ENCODE measurements at regions not wholly inside any gene's neighbourhood (a gene's known extent, or its start where the extent isn't known, plus 50 kb on each side); places are given as distances from the start of the nearest gene placed in this dataset.
"Not testable (repeated sequence)": the region's sequence is repeated elsewhere in the genome, so short reads cannot be mapped to it uniquely, and the experiment has no call there.

DNA sequence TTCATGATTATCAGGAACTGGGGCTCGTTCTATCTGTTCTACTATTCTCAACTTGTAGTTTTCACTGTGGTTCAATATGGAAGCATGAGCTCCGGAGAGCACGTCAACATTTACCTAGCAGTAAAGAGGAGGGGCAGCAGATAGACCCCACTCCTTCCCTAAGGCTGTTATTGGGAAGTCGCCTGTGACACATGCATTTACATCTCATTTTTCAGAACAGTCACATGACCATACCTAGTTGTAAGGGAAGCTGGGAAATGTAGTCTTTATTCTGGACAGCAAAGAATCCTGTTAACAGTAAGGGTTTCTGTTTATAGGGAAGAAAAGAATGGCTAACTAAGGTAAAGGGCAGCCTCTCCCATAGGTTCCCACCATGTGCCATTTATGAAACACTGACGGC lies 158.3 kb downstream of the ZFP64 start:
- H3K27me3 ChIP-seq (ENCODE audit: control insufficient read depth in 2 of 2, insufficient read depth in 2 of 2, low read length in 2 of 2) = peaks cover 0 to 3% of the 10 kb centered on the region in 2 donors
- no peaks in the 10 kb centered on the region for H3K79me2 ChIP-seq (ENCODE audit: insufficient read depth, low read length)
- Mint-ChIP-seq H3K27me3 (ENCODE audit: low read depth in 3 of 3) (peaks cover 3 to 7% (median 5%) of the 10 kb centered on the region in 3 donors), H3K4me3 (no peak overlapping the region), H3K27ac (no peak overlapping the region), H3K4me1 (peaks cover 8% of the 10 kb centered on the region), H3K36me3 (no peaks in the 10 kb centered on the region), H3K9me3 (peaks cover 0 to 6% (median 0%) of the 10 kb centered on the region in 7 donors)
- no peak overlapping the region for H3K27ac ChIP-seq (ENCODE audit: low read depth in 1 of 2, low read length in 2 of 2)
- no peaks in the 10 kb centered on the region for H3K4me1 ChIP-seq (ENCODE audit: control insufficient read depth in 1 of 2, insufficient read depth in 2 of 2, low read length in 2 of 2)
- TF ChIP-seq, protein P1, sequence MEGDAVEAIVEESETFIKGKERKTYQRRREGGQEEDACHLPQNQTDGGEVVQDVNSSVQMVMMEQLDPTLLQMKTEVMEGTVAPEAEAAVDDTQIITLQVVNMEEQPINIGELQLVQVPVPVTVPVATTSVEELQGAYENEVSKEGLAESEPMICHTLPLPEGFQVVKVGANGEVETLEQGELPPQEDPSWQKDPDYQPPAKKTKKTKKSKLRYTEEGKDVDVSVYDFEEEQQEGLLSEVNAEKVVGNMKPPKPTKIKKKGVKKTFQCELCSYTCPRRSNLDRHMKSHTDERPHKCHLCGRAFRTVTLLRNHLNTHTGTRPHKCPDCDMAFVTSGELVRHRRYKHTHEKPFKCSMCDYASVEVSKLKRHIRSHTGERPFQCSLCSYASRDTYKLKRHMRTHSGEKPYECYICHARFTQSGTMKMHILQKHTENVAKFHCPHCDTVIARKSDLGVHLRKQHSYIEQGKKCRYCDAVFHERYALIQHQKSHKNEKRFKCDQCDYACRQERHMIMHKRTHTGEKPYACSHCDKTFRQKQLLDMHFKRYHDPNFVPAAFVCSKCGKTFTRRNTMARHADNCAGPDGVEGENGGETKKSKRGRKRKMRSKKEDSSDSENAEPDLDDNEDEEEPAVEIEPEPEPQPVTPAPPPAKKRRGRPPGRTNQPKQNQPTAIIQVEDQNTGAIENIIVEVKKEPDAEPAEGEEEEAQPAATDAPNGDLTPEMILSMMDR (IDR thresholded peaks at IDR 0.05) = no peak
- no peak overlapping the region for H3K4me3 ChIP-seq (replicated peaks in 1 of 3; ENCODE audit: low read depth in 2 of 3, low read length in 3 of 3)
- 100% methylated on average over 1 of the region's 5 CpGs for WGBS (ENCODE audit: insufficient coverage)
- no peak overlapping the region for H2AFZ ChIP-seq (ENCODE audit: insufficient read depth, low read depth, low read length, poor library complexity, severe bottlenecking)
- intact Hi-C loops (cut with micrococcal nuclease) = no loop called here
- no peak overlapping the region for H3K9ac ChIP-seq (ENCODE audit: insufficient read depth, low read length, poor library complexity, severe bottlenecking)
- DNase-seq = no peak
- H4K20me1 ChIP-seq (ENCODE audit: insufficient read depth, low read length) = no peaks in the 10 kb centered on the region
- H3K36me3 ChIP-seq (replicated peaks in 1 of 2; ENCODE audit: control insufficient read depth in 1 of 2, insufficient read depth in 2 of 2, low read length in 2 of 2) = no peaks in the 10 kb centered on the region
- H3K4me2 ChIP-seq (replicated peaks; ENCODE audit: extremely low read depth, low read length, poor library complexity, severe bottlenecking) = no peak overlapping the region
- no peaks in the 10 kb centered on the region for H3K9me3 ChIP-seq (replicated peaks in 1 of 2; ENCODE audit: control insufficient read depth in 1 of 2, insufficient read depth in 1 of 2, low read length in 2 of 2)

DNA sequence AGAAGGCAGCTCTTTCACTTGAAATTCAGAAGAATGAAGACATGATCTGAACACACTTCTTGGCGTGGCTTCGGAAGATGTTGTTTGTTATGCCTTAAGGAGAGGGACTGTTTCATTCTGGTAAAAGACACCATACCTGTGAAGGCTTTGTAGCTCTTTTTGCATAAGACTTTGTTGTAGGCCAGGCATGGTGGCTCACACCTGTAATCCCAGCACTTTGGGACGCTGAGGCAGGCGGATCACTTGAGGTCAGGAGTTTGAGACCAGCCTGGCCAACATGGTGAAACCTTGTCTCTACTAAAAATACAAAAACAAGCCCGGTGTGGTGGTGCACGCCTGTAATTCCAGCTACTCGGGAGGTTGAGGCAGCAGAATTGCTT lies 159.3 kb downstream of the ZFP64 start:
- H3K79me2 ChIP-seq (ENCODE audit: insufficient read depth, low read length); H3K27me3 Mint-ChIP-seq (ENCODE audit: low read depth in 3 of 3); H3K4me2 ChIP-seq (replicated peaks; ENCODE audit: extremely low read depth, low read length, poor library complexity, severe bottlenecking); H3K9ac ChIP-seq (ENCODE audit: insufficient read depth, low read length, poor library complexity, severe bottlenecking); H3K27ac Mint-ChIP-seq; H3K4me1 ChIP-seq (ENCODE audit: control insufficient read depth in 1 of 2, insufficient read depth in 2 of 2, low read length in 2 of 2); H3K9me3 ChIP-seq (replicated peaks in 1 of 2; ENCODE audit: control insufficient read depth in 1 of 2, insufficient read depth in 1 of 2, low read length in 2 of 2); H3K36me3 Mint-ChIP-seq; H3K9me3 Mint-ChIP-seq; H3K4me3 ChIP-seq (replicated peaks in 1 of 3; ENCODE audit: low read depth in 2 of 3, low read length in 3 of 3); H3K4me3 Mint-ChIP-seq; H3K27me3 ChIP-seq (ENCODE audit: control insufficient read depth in 2 of 2, insufficient read depth in 2 of 2, low read length in 2 of 2); DNase-seq; intact Hi-C loops (cut with micrococcal nuclease); H3K4me1 Mint-ChIP-seq; H3K36me3 ChIP-seq (replicated peaks in 1 of 2; ENCODE audit: control insufficient read depth in 1 of 2, insufficient read depth in 2 of 2, low read length in 2 of 2); H4K20me1 ChIP-seq (ENCODE audit: insufficient read depth, low read length); H3K27ac ChIP-seq (ENCODE audit: low read depth in 1 of 2, low read length in 2 of 2); H2AFZ ChIP-seq (ENCODE audit: insufficient read depth, low read depth, low read length, poor library complexity, severe bottlenecking): not testable (repeated sequence)
- 80% methylated on average over 3 of the region's 7 CpGs for WGBS (ENCODE audit: insufficient coverage)
